NCI-H1417 (cell line): ENCODE measurements at regions not wholly inside any gene's neighbourhood (a gene's known extent, or its start where the extent isn't known, plus 50 kb on each side); places are given as distances from the start of the nearest gene placed in this dataset.

Experiments used
- DNase-seq, 3 experiments: peaks; one replicate each; lab custom pipeline; 2025; lab: John Stamatoyannopoulos, UW

DNA sequence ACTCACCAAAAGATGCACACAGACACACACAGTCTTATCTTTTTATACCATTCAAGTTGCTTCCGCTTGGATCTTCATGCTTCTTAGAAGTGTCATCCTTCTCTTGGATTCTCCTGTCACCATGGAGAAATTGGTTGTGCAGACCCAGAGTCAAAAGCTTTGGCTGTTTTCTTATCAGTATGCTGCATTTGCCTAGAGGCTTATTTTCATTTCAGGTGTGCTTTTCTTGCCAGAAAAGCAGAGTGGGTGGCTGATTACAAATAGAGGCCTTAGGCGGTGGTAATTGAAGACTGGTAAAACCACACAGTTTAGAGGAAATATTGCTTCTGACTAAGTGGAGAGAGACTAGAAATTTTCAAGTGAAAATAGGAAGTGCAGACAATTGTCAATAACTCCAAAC is 70.2 kb upstream of the TLE4 start:
- DNase-seq, result no peak

DNA sequence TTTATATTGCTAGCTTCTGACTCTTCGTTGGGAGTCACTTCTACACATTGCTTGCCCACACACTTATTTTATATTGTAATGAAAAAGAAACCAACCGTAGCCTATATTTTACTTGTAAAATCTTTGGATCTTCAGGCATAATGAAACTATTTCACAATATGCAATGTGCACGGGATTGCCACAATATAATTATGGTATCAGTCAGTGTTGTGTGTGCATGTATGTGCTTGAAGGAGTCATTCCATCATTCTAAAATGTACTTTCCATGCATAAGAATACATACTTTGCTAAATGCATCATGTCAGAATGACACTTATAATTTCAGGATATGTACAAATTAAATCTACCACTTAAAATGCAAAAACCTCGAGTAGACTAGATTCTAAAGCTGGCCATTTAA is 64.0 kb upstream of the TLE4 start:
- no peak for DNase-seq

GRCh38 chr9:79512251-79512650 is 59.5 kb upstream of the TLE4 start:
- no peak for DNase-seq
